ENCODE measurements at regions not wholly inside any gene's neighbourhood (a gene's known extent, or its start where the extent isn't known, plus 50 kb on each side); places are given as distances from the start of the nearest gene placed in this dataset.

DNA sequence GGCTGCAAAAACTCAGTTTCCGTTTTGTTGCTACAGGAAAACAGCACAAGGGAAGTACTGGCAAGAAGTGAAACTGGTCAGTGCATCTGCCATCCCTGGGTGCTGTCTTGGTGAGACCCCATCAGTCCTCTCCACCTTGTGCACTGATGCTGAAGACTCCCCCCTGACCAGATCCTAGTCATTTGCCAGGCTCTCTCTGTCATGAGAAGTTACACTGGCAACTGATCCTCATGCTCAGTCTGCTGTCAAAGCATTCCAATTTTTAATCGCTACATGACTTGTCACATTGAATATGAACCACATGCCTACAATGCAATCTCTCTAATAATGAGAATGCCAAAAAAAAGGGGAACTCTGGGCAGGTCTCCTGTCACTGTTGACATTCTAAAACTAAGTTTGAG, 296.5 kb downstream of the ZIC1 start:
- TF ChIP-seq CTCF (IDR thresholded peaks at IDR 0.05 in 2 of 3, conservative IDR thresholded peaks at IDR 0.05 in 1 of 3; ENCODE audit: control insufficient read depth in 2 of 3, extremely low read depth in 1 of 3, insufficient read depth in 1 of 3, low read depth in 3 of 3, low read length in 3 of 3) (no peak), ATF3 (IDR thresholded peaks at IDR 0.05; ENCODE audit: borderline replicate concordance, extremely low read depth, low read depth, low read length) (no peak)
